Ammon's horn (tissue), 1 donor: ENCODE measurements at regions not wholly inside any gene's neighbourhood (a gene's known extent, or its start where the extent isn't known, plus 50 kb on each side); places are given as distances from the start of the nearest gene placed in this dataset.
"Not testable (repeated sequence)": the region's sequence is repeated elsewhere in the genome, so short reads cannot be mapped to it uniquely, and the experiment has no call there.

Experiments used
- DNase-seq: peaks from one replicate; pipeline ENCODE4 v3.0.0-alpha.2; 2016; ENCODE audit warnings: low spot score

DNA sequence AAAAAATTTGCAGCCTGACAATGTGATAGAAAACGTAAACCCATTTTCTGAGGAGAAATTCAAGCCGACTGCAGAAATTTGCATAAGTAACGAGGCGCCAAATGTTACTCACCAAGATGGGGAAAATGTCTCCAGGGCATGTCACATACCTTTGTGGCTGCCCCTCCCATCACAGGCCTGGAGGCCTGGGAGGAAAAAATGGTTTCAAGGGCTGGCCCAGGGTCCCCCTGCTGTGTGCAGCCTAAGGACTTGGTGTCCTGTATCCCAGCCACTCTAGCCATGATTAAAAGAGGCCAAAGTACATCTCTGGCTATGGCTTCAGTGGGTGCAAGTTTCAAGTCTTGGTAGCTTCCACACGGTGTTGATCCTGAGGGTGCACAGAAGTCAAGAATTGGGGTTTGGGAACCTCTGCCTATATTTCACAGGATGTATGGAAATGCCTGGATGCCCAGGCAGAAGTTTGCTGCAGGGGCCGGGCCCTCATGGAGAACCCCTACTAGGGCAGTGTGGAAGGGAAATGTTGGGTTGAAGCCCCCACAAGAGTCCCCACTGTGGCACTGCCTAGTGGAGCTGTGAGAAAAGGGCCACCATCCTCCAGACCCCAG is 1842.3 kb downstream of the PCDH9 start:
- no peak for DNase-seq

DNA sequence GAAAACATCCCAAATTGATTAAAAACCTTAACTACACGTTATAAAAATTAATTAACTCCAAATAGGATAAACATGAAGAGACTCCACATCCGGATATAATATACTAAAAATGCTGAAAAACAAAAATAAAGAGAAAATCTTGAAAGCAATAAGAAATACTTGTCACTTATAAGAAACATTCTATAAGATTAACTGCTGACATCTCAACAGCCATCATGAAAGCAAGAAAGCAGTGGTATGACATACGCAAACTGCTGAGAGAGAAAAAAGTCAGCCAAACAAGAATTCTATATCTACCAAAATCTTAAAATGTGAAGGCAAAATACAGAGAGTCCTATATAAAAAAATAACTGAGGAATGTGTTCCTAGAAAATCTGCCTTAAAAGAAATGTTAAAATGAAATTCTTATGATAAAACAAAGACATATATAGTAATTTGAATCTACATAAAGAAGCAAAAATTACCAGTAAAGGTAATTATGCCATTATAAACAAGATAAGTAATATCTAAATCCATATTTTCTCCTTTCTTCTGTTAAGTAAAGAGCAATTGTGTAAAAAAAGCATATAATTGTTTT is 1851.1 kb downstream of the PCDH9 start:
- DNase-seq, result no peak

DNA sequence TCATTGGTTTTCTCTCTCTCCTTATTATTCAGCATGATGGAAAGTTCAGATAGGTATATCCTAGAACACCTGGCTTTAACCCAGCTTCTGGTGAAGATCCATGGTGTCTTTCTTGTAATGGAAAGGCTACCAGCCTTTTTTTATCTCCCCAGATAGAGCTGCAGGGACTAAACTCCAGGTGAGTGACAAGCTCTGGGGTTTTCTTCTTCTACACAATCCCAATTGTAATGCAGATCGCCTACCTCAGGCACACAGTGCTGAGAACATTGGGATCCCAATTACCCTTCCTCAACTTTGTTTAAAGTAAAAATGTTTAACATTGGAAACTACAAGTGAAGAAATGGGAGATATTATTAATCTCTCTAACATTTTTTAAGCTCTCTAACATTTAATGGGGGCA is 1851.7 kb downstream of the PCDH9 start:
- DNase-seq, result no peak

DNA sequence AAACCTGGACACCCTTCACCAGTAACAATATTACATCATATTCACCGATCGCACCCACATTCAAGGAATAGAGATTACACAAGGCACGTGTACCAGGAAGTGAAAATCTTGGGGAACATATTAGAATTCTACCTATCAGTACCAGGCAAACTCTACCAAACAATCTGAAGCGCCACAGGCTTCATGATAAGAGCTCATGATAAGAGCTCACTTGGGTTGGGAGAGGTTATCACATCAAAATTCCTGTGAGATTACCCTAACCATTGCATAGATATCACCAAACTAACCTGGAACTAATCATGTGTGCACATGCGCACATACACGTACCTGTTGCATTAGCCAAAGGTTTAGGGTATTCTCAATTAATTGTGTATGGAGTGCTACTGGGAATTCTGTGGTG is 1861.3 kb downstream of the PCDH9 start:
- no peak for DNase-seq

DNA sequence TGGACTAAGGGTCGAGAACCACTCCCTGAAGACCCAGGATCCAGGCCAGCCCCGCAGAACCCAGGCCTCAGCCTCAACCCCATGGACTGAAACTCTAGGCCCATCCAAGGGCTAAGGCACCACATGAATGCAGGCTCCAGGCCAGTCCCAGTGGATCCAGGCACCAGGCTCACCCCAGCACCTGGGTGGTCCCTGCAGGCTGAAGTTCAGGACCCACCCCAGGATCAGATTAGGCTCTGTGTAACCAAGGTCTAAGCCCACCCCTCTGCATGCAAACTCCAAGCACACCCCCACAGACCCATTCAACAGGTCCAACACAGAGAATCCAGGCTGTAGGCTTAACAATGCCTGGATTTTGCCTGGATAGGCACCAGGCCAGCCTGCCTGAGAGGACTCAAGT is 1876.2 kb downstream of the PCDH9 start:
- no peak for DNase-seq

DNA sequence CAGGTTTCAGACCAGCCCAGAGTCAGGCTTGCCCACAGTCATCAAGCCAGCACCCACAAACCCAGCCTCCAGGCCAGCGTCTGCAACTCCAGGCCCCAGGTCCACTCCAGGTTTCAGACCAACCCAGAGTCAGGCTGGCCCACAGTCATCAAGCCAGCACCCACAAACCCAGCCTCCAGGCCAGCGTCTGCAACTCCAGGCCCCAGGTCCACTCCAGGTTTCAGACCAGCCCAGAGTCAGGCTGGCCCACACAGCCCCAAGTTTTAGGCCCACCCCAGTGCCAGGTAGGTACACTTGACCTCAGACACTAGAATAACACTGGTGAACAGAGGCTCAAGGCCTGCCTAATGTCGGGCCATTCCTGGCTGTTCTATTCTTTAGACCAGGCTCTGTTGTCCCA is 1877.0 kb downstream of the PCDH9 start:
- not testable (repeated sequence) for DNase-seq

DNA sequence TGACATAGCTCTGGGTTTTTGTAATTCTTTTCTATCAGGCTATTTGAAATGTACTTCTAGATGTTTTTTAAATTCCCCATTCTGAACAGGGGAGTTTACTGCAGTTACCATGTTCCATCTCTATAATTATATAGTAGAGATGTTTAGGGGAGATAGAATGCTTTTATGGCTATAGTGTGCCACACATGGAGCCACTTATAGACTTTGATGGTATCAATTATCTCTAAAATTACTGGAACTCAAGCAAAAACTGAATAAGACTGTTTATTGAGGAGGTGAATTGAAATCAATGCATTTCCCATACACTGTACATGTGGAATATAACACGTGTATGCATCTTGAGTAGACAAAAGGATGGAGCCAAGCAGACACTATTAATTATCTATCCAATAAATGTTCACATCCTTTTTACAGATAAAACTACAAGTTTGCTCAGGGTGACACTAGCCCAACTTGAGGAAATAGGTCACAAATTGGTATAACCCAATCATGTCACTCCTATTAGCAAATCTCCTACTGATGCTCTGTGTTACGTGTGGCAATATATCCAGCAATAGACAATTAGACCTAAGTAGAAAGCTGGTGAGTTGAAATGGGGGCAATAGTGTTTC is 1882.6 kb downstream of the PCDH9 start:
- no peak for DNase-seq

DNA sequence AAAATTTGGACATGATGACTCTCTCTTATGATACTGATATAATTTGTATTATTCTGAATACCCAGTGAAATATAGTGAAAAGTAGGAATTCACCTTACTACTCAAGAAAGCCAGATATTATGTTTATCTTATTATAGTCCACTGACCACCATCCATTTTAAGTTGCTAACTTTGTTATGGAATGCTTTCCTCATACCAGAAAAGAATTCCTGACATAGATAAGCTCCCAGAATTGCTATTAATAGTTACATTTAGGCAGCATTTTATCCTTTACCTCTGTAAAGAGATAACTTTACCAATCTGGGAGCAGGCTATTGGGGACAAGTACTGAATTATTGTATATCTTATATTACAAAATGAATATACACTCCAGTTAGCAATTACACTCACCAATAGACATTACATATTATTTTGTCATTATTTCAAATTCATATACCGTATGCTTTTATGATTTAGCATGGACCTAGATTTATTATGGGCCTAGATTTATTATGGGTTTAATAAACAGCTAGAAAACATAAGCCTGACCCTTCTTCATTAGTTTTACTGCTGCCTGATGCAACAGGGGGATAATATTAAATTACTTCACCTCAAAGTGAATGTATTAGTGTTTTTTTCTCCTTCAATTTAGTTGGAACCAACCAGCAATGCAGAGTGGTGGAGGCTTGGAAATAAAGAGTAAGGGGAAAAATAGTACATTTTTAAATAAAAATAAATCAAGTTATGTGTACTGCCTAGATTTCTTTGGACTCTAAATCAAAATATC is 1886.1 kb downstream of the PCDH9 start:
- no peak for DNase-seq

DNA sequence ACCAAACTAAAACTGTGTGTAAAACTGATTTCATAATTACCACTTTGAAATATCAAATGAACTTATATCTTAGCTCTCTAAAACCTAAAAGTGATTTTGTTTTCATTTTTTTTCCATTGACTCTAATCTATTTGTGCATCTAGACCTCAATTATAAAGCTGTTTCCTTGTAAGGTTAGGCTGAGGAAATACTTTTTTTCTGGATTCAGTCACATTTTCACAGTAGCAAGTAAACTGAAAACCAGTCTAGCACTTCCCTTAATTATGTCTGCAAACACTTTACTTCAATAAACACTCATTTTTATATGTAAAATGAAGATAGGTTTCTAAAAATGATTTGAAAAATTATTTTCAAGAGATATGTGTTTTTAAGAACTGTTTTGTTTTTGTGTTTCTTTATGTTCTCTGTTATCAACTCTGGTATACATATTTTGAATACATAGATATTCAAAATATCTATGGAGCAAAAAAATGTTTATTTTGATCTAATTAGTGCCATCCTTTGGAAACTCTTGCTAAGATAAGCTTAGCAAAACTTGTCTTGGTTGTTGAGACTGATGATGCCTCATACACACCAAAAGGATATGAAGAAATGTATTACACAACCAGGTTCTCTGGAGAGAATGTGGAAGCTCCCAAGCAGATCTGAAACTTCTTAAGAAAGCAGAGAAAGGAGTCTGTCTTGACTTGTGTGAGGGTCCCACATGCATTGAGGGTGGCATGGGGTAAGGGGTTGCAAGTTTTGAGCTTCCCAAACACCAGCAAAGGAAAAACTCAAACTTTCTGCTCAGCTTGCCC is 1887.4 kb downstream of the PCDH9 start:
- DNase-seq, result no peak

DNA sequence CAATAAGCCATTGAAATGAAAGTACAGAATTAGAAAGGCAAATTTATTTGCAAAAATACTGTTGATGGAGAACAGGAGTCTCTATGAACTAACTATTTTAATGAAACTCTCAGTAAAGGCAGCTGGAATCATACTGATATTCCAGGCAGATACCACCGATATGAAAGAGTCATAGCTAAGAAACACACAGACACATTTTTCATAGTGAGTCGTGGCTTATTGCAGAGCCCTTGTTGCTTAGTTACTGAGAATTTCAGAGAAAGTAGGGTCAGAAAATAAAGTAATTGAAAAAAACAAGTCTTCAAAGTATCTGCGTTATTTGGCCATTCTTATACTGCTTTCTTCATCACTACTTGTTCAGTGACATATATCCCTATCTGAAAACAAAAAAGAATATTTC is 1890.9 kb downstream of the PCDH9 start:
- DNase-seq, result no peak

DNA sequence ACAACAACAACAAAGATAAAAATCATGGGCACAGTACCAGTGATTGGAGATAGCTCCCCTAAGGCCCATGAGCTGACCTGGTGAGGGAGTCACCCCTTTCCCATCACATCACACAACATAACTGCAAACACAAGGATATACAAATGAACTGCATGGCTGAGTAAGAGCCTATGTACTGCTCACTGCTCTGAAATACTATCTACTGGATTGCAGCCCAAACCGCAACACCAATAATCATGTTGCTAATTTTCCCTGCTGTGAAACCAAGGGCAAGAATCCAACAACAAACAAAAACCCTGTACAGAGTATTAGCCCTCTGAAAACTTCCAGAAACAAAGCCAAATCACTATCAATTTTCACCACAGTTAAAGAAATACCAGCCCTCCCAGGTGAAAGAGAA is 1893.2 kb downstream of the PCDH9 start:
- DNase-seq, result no peak

DNA sequence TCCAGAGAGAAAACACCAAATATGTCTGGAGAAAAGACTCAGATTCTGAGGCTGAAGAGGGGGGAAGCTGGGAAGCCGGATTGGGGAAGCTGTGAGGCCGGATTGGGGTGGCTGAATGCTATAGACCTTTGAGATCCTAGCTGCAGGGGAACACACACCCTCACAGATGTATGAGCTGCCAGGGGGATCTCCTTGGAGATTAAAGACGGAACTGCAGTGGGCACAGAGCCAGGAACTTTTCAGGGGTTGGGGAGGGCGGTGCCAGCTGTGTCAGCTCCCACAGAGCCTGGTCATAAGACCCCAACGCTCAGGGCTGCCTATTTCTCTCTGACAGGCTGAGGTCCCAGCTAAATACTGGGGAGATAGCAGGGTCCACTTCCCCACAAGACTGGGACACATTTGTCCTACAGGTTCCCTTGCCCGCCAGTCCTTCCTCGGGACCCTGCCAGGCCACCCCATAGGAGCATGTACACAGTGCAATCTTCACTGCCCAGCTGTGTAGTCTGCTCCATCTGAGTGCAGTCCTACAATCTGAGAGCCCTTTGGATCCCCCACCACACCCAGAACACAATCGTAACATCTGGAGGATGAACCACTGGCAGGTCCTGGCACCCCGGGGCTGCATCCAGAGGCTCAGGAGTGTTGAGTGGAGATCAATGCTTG is 1893.9 kb downstream of the PCDH9 start:
- DNase-seq, result no peak

DNA sequence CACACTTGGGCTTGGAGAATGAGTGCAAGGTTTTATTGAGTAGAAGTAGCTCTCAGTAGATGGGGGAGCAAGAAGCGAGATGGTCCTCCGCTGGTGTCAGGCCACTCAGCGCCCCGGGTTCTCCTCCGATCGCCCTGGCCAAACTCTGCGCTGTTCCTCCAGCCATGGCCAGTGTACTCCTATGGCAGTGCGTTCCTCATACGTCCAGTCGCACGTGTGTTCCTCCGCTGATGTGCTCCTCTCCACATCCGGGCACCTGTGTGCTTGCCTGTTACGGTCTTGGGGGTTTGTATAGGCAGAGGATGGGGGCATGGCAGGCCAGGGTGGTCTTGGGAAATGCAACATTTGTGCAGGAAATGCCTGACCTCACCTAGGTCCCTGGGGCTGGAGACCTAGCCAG is 1899.4 kb downstream of the PCDH9 start:
- DNase-seq, result no peak

DNA sequence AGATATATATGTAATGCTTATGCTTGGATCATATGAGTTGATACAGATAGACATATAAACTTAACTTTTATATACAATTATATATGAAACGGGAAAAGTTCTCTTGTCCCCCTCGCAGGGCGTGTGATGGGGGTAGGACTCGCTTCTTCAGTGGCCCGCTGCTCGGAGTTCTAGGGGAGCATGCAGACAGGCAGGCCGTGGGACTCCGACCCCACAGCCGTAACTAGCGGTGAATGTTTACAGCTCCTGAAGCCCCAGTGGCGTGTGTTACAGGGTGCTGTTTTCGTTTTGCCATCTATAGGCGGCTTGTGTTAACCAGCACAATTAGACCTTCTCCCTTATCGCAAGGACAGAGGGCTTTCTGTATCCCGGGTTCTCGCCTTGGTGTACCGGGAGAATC is 1899.8 kb downstream of the PCDH9 start:
- no peak for DNase-seq

DNA sequence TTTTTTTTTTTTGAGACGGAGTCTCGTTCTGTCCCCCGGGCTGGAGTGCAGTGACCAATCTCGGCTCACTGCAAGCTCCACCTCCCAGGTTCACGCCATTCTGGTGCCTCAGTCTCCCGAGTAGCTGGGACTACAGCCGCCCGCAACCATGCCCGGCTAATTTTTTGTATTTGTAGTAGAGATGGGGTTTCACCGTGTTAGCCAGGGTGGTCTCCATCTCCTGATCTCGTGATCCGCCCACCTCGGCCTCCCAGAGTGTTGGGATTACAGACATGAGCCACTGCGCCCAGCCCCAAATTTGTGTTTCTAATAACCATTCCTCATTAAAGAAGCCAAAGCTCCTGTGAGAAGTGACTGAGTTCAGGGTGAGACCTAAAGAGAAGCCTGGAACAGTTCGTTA is 1906.9 kb downstream of the PCDH9 start:
- not testable (repeated sequence) for DNase-seq

DNA sequence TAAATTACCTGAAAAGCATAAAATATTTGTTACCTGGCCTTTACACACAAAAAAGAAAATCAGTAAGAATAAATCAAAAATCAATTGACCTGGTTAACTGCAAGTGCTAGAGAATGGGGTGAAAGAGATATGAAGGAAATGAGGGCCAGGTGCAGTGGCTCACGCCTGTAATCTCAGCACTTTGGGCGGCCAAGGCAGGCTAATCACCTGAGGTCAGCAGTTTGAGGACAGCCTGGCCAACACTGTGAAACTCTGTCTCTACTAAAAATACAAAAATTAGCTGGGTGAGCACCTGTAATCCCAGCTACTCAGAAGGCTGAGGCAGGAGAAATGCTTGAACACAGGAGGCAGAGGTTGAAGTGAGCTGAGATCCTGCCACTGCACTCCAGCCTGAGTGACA is 1908.7 kb downstream of the PCDH9 start:
- DNase-seq, result not testable (repeated sequence)

DNA sequence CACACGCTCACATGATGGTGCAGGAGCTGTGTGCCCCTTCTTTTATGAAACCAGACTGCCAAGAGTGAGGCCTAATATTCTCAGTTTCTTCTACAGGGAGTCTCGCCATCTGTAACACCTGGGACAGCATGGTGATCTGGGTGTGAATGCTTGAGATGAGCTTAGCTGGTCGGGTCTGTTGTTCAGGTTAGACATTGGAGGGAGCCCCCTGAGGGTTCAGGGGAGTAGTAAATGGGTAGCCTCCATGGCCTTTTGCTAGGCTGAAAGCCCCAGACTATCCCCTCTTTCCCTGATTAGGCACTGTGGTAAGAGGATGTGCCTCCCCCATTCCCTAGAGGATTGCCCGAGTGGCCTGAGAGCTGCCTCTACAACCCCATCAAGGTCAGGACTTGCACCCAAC is 1916.1 kb downstream of the PCDH9 start:
- no peak for DNase-seq

DNA sequence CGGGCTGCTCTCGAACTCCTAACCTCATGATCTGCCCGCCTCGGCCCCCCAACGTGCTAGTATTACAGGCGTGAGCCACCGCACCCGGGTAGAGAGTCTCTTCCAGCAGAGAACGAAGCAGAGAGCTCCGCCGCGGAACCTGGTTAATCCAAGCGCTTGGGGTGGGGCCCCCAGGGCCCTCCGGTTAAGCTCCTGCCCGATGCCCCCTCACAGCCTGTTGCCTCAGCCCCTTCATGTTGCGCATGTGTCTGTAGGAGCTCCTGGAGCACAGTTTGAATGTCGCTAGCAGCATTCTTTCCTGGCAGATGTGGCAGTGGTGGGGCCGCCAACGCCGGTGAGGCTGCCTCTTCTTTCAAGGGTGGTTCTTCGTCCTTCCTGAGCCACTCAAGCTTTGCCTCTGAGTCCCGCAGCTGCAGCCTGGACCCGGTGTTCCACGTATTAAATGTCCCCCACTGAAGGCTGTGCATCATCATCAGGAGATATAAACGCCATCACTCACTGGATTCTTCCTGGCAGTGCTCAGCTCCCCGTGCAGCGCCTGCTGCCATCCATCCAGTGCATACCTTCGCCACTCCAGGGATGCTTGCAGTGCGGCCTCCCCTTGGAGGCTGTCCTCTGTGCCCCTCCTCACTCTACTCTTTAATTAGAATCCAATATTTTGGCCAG is 1919.3 kb downstream of the PCDH9 start:
- no peak for DNase-seq

DNA sequence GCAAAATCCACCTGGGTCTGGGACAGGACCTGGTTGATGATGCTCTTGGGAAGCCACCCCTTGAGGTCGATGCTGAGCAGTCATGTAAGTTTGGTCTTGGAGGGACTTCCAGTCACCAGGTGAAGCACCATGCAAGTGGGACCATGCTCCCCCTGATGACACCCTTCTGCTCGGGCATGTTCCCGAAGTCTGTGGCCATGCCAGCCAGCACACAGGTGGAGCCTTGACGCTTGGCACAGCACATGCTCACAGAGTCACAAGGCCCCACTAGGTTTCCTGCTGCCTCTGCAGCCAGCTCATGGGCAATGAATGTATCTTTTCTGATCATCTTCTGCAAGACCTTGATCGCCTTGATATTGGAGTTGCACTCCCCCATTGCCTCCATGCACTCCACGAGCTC is 1920.2 kb downstream of the PCDH9 start:
- DNase-seq, result no peak

DNA sequence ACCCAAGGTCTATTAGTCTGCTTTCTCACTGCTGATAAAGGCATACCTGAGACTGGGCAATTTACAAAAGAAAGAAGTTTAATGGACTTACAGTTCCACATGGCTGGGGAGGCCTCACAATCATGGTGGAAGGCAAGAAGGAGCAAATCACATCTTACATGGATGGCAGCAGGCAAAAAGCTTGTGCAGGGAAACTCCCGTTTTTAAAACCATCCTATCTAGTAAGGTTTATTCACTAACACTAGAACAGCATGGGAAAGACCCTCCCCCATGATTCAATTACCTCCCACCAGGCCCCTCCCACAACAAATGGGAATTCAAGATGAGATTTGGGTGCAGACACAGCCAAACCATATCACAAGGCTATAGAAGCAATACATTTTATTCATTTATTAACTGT is 1921.4 kb downstream of the PCDH9 start:
- not testable (repeated sequence) for DNase-seq

DNA sequence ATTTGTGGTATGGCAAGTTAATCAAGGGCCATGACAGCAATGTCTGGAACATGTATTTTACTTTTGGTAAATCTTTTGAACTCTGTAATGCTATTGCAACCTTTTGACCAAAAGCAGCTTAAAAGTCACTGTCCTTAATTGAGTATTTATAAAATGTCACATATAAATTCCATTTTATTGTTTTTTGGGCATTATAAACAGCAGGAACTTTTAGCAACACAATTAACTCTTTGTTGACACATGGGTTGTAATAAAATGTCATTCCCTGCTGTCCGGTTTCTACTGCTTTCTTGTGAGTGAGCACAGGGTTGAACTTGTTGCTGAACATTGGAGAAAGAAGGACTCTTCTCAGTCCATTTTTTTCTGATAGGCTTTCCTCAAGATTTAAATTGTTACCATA is 1923.1 kb downstream of the PCDH9 start:
- no peak for DNase-seq
